Glutamatergic neuron (in vitro differentiated cells): ENCODE measurements at regions not wholly inside any gene's neighbourhood (a gene's known extent, or its start where the extent isn't known, plus 50 kb on each side); places are given as distances from the start of the nearest gene placed in this dataset.

ENCODE experiments used
- DNase-seq: peaks from one replicate; pipeline ENCODE4 v3.0.0; 2022
- H3K27ac Mint-ChIP-seq: one replicate; pipeline ENCODE4 v1.8.0; 2020; ENCODE audit warnings: mild to moderate bottlenecking, mixed read lengths, inconsistent platforms; ENCODE audit not compliant: unreplicated experiment
- H3K27me3 Mint-ChIP-seq: one replicate; pipeline ENCODE4 v1.8.0; 2020; ENCODE audit warnings: mild to moderate bottlenecking, moderate library complexity, mixed read lengths, inconsistent platforms; ENCODE audit not compliant: unreplicated experiment
- H3K36me3 Mint-ChIP-seq: one replicate; pipeline ENCODE4 v1.8.0; 2020; ENCODE audit warnings: mild to moderate bottlenecking, mixed read lengths, inconsistent platforms; ENCODE audit not compliant: unreplicated experiment
- H3K4me1 Mint-ChIP-seq: one replicate; pipeline ENCODE4 v1.8.0; 2020; ENCODE audit warnings: mild to moderate bottlenecking, low read depth, mixed read lengths, inconsistent platforms; ENCODE audit not compliant: unreplicated experiment
- H3K4me3 Mint-ChIP-seq: one replicate; pipeline ENCODE4 v1.8.0; 2020; ENCODE audit warnings: mild to moderate bottlenecking, mixed read lengths, inconsistent platforms; ENCODE audit not compliant: unreplicated experiment
- H3K9me3 Mint-ChIP-seq: one replicate; pipeline ENCODE4 v1.8.0; 2020; ENCODE audit warnings: mild to moderate bottlenecking, moderate library complexity, mixed read lengths, inconsistent platforms; ENCODE audit not compliant: unreplicated experiment
- TF ChIP-seq, protein P1 (sequence below): fragments of 200-600 bp; sonication (generic); IDR thresholded peaks from one replicate; pipeline ENCODE4 v1.5.0; 2021; ENCODE audit not compliant: partially characterized antibody, unreplicated experiment

DNA sequence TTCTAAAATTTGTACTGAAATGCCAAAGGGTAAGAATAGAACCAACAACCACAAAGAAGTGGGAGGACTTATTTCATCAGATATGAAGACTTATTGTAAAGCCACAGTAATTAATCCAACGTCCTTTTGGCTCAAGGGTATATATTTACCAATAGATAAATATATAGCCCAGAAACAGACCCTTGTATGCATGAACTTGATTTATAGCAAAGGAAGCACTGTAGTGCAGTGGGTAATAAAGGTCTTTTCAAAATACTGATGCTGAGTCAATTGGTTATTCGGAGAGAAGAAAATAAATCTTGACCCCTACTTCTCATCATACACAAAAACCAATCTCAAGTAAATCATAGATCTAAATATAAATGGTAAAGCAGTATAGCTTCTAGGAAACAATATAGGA, 200.5 kb upstream of the ST6GAL2 start:
- no peaks in the 10 kb centered on the region for H3K27me3 Mint-ChIP-seq
- no peak for DNase-seq
- no peaks in the 10 kb centered on the region for H3K36me3 Mint-ChIP-seq
- TF ChIP-seq, protein P1, sequence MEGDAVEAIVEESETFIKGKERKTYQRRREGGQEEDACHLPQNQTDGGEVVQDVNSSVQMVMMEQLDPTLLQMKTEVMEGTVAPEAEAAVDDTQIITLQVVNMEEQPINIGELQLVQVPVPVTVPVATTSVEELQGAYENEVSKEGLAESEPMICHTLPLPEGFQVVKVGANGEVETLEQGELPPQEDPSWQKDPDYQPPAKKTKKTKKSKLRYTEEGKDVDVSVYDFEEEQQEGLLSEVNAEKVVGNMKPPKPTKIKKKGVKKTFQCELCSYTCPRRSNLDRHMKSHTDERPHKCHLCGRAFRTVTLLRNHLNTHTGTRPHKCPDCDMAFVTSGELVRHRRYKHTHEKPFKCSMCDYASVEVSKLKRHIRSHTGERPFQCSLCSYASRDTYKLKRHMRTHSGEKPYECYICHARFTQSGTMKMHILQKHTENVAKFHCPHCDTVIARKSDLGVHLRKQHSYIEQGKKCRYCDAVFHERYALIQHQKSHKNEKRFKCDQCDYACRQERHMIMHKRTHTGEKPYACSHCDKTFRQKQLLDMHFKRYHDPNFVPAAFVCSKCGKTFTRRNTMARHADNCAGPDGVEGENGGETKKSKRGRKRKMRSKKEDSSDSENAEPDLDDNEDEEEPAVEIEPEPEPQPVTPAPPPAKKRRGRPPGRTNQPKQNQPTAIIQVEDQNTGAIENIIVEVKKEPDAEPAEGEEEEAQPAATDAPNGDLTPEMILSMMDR: no peak
- H3K4me3 Mint-ChIP-seq: no peak overlapping the region
- no peaks in the 10 kb centered on the region for H3K4me1 Mint-ChIP-seq
- H3K27ac Mint-ChIP-seq: no peak overlapping the region
- no peaks in the 10 kb centered on the region for H3K9me3 Mint-ChIP-seq

DNA sequence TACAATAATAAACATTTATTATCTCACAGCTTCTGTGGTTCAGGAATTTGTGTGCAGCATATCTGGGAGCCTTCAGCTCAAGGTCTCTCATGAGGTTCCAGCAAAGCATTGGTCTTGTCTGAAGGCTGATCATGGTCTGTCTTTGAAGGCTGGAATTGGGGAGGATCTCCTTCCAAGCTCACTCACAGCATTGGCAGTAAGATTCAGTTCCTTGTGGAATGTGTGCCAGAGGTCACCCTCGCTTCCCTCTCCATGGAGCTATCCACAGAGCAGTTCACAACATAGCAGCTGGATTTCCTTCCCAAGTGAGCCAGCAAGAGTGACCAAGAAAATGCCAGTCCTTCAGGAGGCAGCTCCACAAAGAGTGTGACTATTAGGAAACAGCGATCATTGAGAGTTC, 202.2 kb upstream of the ST6GAL2 start:
- Mint-ChIP-seq H3K27ac (no peak overlapping the region), H3K4me1 (no peaks in the 10 kb centered on the region), H3K36me3 (no peaks in the 10 kb centered on the region), H3K27me3 (no peaks in the 10 kb centered on the region), H3K9me3 (no peaks in the 10 kb centered on the region), H3K4me3 (no peak overlapping the region)
- DNase-seq: no peak
- TF ChIP-seq, protein P1: no peak

DNA sequence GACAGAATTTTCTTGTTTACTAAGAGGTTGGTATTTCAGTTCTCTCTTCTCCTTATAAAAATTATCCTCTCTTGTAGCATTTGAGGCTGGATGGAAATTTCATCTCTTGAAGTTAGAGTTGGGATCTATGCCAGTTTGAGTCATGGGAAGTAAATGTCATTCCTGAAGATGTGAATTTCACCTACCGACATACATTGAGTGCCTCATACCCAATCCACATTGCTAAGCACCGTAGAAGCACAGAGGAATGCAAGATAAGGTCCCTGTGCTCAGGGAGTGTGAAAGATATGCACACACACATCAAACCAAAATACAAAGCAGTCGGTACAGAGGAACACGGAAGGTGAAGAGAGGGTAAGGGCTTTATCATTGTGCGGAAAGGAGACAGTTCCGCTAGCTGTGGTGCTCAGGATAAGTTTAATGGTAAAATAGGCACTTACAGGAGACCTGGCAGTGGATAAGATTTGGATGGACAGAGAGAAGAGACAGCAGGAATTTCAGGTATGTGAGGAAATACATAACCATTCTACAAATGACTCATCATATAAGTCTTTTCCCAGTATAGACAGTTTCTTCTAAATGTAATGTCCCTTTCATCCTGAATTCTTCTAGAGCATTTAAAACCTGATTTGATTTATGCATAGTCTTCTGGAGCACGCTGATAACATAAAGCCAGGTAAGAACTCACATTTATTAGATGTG, 205.3 kb upstream of the ST6GAL2 start:
- DNase-seq: no peak
- Mint-ChIP-seq H3K27ac (no peak overlapping the region), H3K36me3 (no peaks in the 10 kb centered on the region), H3K27me3 (no peaks in the 10 kb centered on the region), H3K4me1 (no peaks in the 10 kb centered on the region), H3K9me3 (no peaks in the 10 kb centered on the region), H3K4me3 (no peak overlapping the region)
- TF ChIP-seq, protein P1: no peak

DNA sequence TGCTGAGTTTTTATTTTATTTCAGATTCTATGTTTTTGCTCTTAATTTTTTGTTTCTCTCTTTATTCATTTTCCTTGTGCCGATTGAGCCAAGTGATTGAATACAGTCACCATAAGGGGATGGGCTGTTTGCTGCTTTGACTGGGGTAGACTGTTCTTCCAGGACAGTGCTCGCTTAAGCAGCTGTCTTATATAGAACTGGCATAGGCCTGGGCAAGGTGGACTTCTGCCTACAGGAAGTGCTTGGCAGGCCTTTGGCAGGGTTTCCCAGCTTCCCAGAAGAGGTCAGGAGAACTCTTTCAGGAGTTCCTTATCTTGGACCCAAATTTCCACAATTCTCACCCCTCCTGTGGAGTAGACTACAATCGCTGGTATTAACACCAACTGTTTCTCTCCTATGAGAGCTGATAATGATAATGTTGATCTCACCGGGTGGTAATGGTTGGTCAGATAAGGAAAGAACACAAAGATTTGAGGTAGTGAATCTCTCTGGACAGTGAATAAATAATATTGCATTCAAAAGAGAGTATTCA, 207.5 kb upstream of the ST6GAL2 start:
- Mint-ChIP-seq H3K27me3 (peaks cover 3% of the 10 kb centered on the region), H3K36me3 (no peaks in the 10 kb centered on the region), H3K4me3 (no peak overlapping the region), H3K4me1 (no peaks in the 10 kb centered on the region), H3K9me3 (no peaks in the 10 kb centered on the region), H3K27ac (no peak overlapping the region)
- DNase-seq: no peak
- TF ChIP-seq, protein P1: no peak

DNA sequence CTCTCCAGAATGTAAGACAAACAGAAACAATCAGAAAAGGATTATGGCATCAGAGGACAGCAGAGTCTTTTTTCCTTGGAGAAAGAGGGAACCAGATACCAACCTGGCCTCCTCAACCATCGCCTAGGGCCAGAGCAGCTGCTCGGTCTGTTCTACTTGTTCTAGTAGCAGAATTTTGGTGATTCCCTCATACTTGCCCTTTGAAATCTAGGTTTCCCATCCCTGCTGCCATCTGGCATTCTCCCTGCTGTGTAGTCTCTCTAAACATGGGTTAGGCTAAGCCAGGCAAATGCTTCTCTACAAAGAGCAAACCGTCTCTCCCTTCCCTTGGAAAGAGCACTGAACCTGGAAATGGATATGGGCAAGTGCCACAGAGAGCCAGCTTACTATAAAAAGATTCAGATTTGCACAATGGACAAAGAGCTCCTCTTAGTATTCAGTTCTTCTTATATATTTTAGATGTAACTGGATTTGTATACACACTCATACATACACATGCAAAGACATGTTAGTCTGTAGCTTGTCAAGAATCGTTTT, 208.6 kb upstream of the ST6GAL2 start:
- Mint-ChIP-seq H3K4me1 (no peaks in the 10 kb centered on the region), H3K36me3 (no peaks in the 10 kb centered on the region), H3K27ac (no peak overlapping the region), H3K4me3 (no peak overlapping the region), H3K9me3 (no peaks in the 10 kb centered on the region), H3K27me3 (peaks cover 3% of the 10 kb centered on the region)
- DNase-seq: no peak
- TF ChIP-seq, protein P1: no peak
